ENCODE measurements at regions not wholly inside any gene's neighbourhood (a gene's known extent, or its start where the extent isn't known, plus 50 kb on each side); places are given as distances from the start of the nearest gene placed in this dataset.

GRCh38 chr4:35754047-35754446 lies 490.3 kb downstream of the ARAP2 start:
- no peak for DNase-seq (ENCODE audit: low read depth in 1 of 2, low spot score in 1 of 2)
- no peak for ATAC-seq
- ChIA-PET CTCF (no interaction called here), POLR2A (no interaction called here)
- Histone ChIP-seq H3K27ac (no peak overlapping the region), H3K9me3 (no peaks in the 10 kb centered on the region), H3K4me1 (no peaks in the 10 kb centered on the region), H3K4me3 (no peak overlapping the region), H3K4me2 (no peak overlapping the region)
- TF ChIP-seq EHF (CRISPR knock-in tag; IDR thresholded peaks at IDR 0.05) (no peak), HES2 (IDR thresholded peaks at IDR 0.05) (no peak), ZSCAN20 (CRISPR knock-in tag; IDR thresholded peaks at IDR 0.05) (no peak), EP300 (IDR thresholded peaks at IDR 0.05) (no peak), RFX5 (IDR thresholded peaks at IDR 0.05) (no peak), CHD4 (IDR thresholded peaks at IDR 0.05; ENCODE audit: borderline replicate concordance) (no peak), BHLHE40 (IDR thresholded peaks at IDR 0.05; ENCODE audit: low read depth, low read length) (no peak), GATA3 (IDR thresholded peaks at IDR 0.05; ENCODE audit: borderline replicate concordance) (no peak), ESRRA (IDR thresholded peaks at IDR 0.05; ENCODE audit: borderline replicate concordance, low read length) (no peak), MYC (IDR thresholded peaks at IDR 0.05; ENCODE audit: borderline replicate concordance, low read length) (no peak), HEYL (CRISPR knock-in tag; IDR thresholded peaks at IDR 0.05) (no peak), E2F6 (IDR thresholded peaks at IDR 0.05; ENCODE audit: borderline replicate concordance, low read depth) (no peak), HOXB5 (CRISPR knock-in tag; IDR thresholded peaks at IDR 0.05) (no peak), CBX8 (IDR thresholded peaks at IDR 0.05) (no peak)
- TF ChIP-seq, protein P1, sequence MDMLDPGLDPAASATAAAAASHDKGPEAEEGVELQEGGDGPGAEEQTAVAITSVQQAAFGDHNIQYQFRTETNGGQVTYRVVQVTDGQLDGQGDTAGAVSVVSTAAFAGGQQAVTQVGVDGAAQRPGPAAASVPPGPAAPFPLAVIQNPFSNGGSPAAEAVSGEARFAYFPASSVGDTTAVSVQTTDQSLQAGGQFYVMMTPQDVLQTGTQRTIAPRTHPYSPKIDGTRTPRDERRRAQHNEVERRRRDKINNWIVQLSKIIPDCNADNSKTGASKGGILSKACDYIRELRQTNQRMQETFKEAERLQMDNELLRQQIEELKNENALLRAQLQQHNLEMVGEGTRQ (IDR thresholded peaks at IDR 0.05) = no peak
- TF ChIP-seq, protein P2, sequence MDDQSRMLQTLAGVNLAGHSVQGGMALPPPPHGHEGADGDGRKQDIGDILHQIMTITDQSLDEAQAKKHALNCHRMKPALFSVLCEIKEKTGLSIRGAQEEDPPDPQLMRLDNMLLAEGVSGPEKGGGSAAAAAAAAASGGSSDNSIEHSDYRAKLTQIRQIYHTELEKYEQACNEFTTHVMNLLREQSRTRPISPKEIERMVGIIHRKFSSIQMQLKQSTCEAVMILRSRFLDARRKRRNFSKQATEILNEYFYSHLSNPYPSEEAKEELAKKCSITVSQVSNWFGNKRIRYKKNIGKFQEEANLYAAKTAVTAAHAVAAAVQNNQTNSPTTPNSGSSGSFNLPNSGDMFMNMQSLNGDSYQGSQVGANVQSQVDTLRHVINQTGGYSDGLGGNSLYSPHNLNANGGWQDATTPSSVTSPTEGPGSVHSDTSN (IDR thresholded peaks at IDR 0.05) = no peak
- TF ChIP-seq, protein P3, sequence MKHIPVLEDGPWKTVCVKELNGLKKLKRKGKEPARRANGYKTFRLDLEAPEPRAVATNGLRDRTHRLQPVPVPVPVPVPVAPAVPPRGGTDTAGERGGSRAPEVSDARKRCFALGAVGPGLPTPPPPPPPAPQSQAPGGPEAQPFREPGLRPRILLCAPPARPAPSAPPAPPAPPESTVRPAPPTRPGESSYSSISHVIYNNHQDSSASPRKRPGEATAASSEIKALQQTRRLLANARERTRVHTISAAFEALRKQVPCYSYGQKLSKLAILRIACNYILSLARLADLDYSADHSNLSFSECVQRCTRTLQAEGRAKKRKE (CRISPR knock-in tag; IDR thresholded peaks at IDR 0.05; ENCODE audit: low read depth) = no peak
- TF ChIP-seq, protein P4, sequence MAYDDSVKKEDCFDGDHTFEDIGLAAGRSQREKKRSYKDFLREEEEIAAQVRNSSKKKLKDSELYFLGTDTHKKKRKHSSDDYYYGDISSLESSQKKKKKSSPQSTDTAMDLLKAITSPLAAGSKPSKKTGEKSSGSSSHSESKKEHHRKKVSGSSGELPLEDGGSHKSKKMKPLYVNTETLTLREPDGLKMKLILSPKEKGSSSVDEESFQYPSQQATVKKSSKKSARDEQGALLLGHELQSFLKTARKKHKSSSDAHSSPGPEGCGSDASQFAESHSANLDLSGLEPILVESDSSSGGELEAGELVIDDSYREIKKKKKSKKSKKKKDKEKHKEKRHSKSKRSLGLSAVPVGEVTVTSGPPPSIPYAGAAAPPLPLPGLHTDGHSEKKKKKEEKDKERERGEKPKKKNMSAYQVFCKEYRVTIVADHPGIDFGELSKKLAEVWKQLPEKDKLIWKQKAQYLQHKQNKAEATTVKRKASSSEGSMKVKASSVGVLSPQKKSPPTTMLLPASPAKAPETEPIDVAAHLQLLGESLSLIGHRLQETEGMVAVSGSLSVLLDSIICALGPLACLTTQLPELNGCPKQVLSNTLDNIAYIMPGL (CRISPR knock-in tag; IDR thresholded peaks at IDR 0.05; ENCODE audit: borderline replicate concordance) = no peak
- FAIRE-seq = no peak

- FAIRE-seq (no peak), ATAC-seq (no peak), DNase-seq (ENCODE audit: low read depth in 1 of 2, low spot score in 1 of 2) (no peak)
- no peaks in the 10 kb centered on the region for H3K4me1 ChIP-seq
- H3K4me3 ChIP-seq = no peak overlapping the region
- ChIA-PET POLR2A (no interaction called here), CTCF (no interaction called here)
- no peak overlapping the region for H3K4me2 ChIP-seq
- 11% methylated on average over 1 of the region's 1 CpG for WGBS (ENCODE audit: missing lambda C conversion rate)
- H3K9me3 ChIP-seq = no peaks in the 10 kb centered on the region
- no peak overlapping the region for H3K27ac ChIP-seq
- TF ChIP-seq HEYL (CRISPR knock-in tag; IDR thresholded peaks at IDR 0.05) (no peak), HOXA7 (CRISPR knock-in tag; IDR thresholded peaks at IDR 0.05) (no peak), BCL3 (IDR thresholded peaks at IDR 0.05) (no peak), ZNF302 (CRISPR knock-in tag; IDR thresholded peaks at IDR 0.05) (no peak), RCOR1 (IDR thresholded peaks at IDR 0.05; ENCODE audit: low read depth, low read length) (no peak), ESRRA (IDR thresholded peaks at IDR 0.05; ENCODE audit: borderline replicate concordance, low read length) (no peak), FOSB (CRISPR knock-in tag; IDR thresholded peaks at IDR 0.05) (no peak)
- TF ChIP-seq, protein P2 (IDR thresholded peaks at IDR 0.05) = no peak
- TF ChIP-seq, protein P5, sequence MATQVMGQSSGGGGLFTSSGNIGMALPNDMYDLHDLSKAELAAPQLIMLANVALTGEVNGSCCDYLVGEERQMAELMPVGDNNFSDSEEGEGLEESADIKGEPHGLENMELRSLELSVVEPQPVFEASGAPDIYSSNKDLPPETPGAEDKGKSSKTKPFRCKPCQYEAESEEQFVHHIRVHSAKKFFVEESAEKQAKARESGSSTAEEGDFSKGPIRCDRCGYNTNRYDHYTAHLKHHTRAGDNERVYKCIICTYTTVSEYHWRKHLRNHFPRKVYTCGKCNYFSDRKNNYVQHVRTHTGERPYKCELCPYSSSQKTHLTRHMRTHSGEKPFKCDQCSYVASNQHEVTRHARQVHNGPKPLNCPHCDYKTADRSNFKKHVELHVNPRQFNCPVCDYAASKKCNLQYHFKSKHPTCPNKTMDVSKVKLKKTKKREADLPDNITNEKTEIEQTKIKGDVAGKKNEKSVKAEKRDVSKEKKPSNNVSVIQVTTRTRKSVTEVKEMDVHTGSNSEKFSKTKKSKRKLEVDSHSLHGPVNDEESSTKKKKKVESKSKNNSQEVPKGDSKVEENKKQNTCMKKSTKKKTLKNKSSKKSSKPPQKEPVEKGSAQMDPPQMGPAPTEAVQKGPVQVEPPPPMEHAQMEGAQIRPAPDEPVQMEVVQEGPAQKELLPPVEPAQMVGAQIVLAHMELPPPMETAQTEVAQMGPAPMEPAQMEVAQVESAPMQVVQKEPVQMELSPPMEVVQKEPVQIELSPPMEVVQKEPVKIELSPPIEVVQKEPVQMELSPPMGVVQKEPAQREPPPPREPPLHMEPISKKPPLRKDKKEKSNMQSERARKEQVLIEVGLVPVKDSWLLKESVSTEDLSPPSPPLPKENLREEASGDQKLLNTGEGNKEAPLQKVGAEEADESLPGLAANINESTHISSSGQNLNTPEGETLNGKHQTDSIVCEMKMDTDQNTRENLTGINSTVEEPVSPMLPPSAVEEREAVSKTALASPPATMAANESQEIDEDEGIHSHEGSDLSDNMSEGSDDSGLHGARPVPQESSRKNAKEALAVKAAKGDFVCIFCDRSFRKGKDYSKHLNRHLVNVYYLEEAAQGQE (IDR thresholded peaks at IDR 0.05) = no peak
- TF ChIP-seq, protein P4 (CRISPR knock-in tag; IDR thresholded peaks at IDR 0.05; ENCODE audit: borderline replicate concordance) = no peak
These were observed 486.5 kb downstream of the ARAP2 start for GRCh38 chr4:35757836-35758235.
